Fibroblast of lung (primary cell): ENCODE measurements at regions not wholly inside any gene's neighbourhood (a gene's known extent, or its start where the extent isn't known, plus 50 kb on each side); places are given as distances from the start of the nearest gene placed in this dataset.

Experiments
- CTCF ChIP-seq, 2 donors: IDR thresholded peaks in 1 of 2; conservative IDR thresholded peaks in 1 of 2; 1 replicate in 1 of 2; 2 replicates in 1 of 2; pipeline ENCODE4 v1.5.1; 2011 to 2012; ENCODE audit warnings: low read length in 2 of 2, control low read depth in 1 of 2, inconsistent platforms in 1 of 2, low read depth in 1 of 2, mild to moderate bottlenecking in 1 of 2
- EZH2 ChIP-seq: IDR thresholded peaks from 2 replicates; pipeline ENCODE4 v1.5.1; 2012; ENCODE audit warnings: low read length, control low read depth, mild to moderate bottlenecking; ENCODE audit errors: missing control alignments

DNA sequence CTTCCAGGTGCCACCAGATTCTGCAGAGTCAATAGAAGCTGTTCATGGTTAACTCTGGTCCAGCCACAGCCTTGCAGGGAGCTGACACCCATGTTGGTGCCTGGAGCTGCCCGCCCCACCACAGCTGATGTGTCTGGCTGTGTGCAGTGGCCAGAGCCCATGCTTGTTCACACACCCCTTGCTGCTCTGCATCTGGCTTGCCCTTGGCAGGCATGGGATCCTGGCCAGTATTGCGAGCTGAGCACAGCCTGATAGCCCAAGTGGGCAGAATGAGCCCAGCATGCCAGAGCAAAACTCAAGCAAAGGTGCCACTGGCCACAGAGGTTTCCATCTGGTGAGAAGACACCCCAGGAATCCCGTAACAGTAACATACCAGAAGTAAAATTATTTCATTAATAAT is 843.6 kb downstream of the SORCS1 start:
- TF ChIP-seq CTCF (conservative IDR thresholded peaks at IDR 0.05 in 1 of 2, IDR thresholded peaks at IDR 0.05 in 1 of 2; ENCODE audit: low read depth in 1 of 2, low read length in 2 of 2) (no peak), EZH2 (no peak)
